ENCODE measurements at regions not wholly inside any gene's neighbourhood (a gene's known extent, or its start where the extent isn't known, plus 50 kb on each side); places are given as distances from the start of the nearest gene placed in this dataset.
"Not testable (repeated sequence)": the region's sequence is repeated elsewhere in the genome, so short reads cannot be mapped to it uniquely, and the experiment has no call there.

DNA sequence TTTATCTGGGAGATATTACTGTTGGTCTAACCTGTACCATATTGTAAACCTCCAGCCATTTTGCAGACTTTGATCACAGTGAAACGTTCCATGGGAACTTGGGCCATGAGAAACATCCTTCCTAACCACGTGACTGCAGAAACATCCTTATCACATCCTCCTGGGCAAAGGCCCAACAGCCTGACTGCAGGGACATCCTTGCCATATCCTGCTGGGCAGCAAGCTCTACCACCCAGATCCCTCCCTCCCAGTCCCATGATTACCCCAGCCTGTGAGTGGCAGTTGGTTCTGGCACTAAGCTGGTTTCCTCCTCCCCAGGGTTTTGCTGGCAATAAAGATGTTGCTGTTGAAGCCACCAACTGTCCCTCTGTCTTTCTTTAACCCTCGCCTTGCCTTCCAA, 201.2 kb downstream of the POTEC start:
- H3K9me3 ChIP-seq (ENCODE audit: control insufficient read depth in 3 of 3, low read length in 3 of 3); H3K27ac ChIP-seq (ENCODE audit: low read depth, low read length); H3K9ac ChIP-seq (ENCODE audit: low read depth in 1 of 3, low read length in 3 of 3); H3K36me3 ChIP-seq (ENCODE audit: control insufficient read depth in 3 of 3, insufficient read depth in 3 of 3, low read length in 3 of 3); H3K4me3 ChIP-seq (ENCODE audit: low read length in 3 of 3); H3K4me1 ChIP-seq (ENCODE audit: control insufficient read depth in 3 of 3, insufficient read depth in 3 of 3, low read length in 3 of 3); H3K27me3 ChIP-seq (ENCODE audit: control insufficient read depth in 3 of 3, insufficient read depth in 3 of 3, low read length in 3 of 3): not testable (repeated sequence)

DNA sequence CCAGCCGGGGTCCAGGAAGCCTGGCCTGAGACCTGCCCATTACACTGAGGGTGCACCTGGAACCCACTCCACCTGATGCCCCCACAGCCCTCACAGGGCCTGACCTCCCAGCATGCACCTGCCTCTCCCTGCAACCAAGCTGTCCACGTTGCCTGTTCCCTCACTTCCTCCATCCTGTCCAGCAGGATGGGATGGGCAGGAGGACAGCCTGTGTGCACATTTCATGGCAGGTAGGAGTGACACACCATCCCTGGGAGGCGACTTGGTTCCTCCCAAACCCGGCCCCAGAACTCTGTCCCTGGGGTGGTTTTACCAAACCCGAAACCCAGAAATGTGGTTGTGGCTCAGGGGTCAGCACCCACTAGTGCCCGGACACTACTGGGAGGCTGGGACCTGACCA, 203.8 kb upstream of the ZNF519 start:
- H3K4me1 ChIP-seq (ENCODE audit: control insufficient read depth in 3 of 3, insufficient read depth in 3 of 3, low read length in 3 of 3); H3K27me3 ChIP-seq (ENCODE audit: control insufficient read depth in 3 of 3, insufficient read depth in 3 of 3, low read length in 3 of 3); H3K27ac ChIP-seq (ENCODE audit: low read depth, low read length); H3K36me3 ChIP-seq (ENCODE audit: control insufficient read depth in 3 of 3, insufficient read depth in 3 of 3, low read length in 3 of 3); H3K4me3 ChIP-seq (ENCODE audit: low read length in 3 of 3); H3K9ac ChIP-seq (ENCODE audit: low read depth in 1 of 3, low read length in 3 of 3); H3K9me3 ChIP-seq (ENCODE audit: control insufficient read depth in 3 of 3, low read length in 3 of 3): not testable (repeated sequence)

DNA sequence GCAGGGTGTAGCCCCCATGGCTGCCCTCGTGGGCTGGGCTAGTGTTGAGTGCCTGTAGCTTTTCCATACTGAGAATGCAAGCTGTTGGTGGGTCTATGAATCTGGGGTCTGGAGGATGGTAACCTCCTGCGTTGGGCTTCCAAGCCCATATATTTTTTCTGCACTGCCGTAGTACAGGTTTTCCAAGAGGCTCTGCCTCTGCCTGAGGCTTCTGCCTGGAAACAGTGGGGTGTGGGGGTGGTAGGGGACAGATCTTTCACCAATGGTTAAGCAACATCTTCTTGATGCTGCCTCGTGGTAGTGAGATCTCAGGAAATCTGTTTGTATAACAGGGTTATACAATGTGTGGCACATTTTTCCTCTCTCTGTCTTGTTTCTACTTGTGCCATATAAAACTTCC, 189.0 kb upstream of the ZNF519 start:
- H3K27me3 ChIP-seq (ENCODE audit: control insufficient read depth in 3 of 3, insufficient read depth in 3 of 3, low read length in 3 of 3); H3K36me3 ChIP-seq (ENCODE audit: control insufficient read depth in 3 of 3, insufficient read depth in 3 of 3, low read length in 3 of 3); H3K4me1 ChIP-seq (ENCODE audit: control insufficient read depth in 3 of 3, insufficient read depth in 3 of 3, low read length in 3 of 3); H3K27ac ChIP-seq (ENCODE audit: low read depth, low read length); H3K9me3 ChIP-seq (ENCODE audit: control insufficient read depth in 3 of 3, low read length in 3 of 3); H3K9ac ChIP-seq (ENCODE audit: low read depth in 1 of 3, low read length in 3 of 3); H3K4me3 ChIP-seq (ENCODE audit: low read length in 3 of 3): not testable (repeated sequence)

DNA sequence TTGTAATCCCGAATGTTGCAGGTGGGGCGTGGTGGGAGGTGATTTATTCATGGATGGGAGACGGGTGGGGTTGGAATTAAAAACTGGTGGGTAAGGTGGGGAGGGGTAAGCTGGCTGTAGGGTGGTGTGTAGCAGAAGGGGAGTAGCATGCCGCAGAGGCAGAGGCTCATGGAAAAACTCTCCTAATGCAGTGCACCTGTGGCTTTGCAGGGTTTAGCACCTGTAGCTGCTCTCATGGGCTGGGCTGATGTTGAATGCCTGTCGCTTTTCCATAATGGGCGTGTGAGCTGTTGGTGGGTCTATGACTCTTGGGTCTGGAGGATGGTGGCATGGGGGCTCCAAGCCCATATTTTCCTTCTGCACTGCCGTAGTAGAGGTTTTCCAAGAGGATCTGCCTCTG, 169.0 kb upstream of the ZNF519 start:
- H3K27me3 ChIP-seq (ENCODE audit: control insufficient read depth in 3 of 3, insufficient read depth in 3 of 3, low read length in 3 of 3); H3K36me3 ChIP-seq (ENCODE audit: control insufficient read depth in 3 of 3, insufficient read depth in 3 of 3, low read length in 3 of 3); H3K4me3 ChIP-seq (ENCODE audit: low read length in 3 of 3); H3K9ac ChIP-seq (ENCODE audit: low read depth in 1 of 3, low read length in 3 of 3); H3K9me3 ChIP-seq (ENCODE audit: control insufficient read depth in 3 of 3, low read length in 3 of 3); H3K27ac ChIP-seq (ENCODE audit: low read depth, low read length); H3K4me1 ChIP-seq (ENCODE audit: control insufficient read depth in 3 of 3, insufficient read depth in 3 of 3, low read length in 3 of 3): not testable (repeated sequence)

DNA sequence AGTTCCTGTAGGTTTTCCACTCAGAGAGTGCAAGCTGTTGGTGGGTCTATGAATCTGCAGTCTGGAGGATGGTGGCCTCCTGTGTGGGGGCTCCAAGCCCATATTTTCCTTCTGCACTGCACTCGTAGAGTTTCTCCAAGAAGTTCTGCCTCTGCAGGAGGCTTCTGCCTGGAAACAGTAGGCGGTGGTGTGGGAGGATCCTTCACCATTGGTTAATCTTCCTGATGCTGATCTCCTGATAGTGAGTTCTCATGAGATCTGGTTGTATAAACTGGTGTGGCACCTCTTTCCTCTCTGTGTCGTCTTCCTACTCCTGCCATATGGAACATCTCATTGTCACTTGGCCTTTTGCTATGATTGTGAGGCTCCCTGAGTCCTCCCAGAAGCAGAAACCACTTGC, 162.8 kb upstream of the ZNF519 start:
- H3K4me3 ChIP-seq (ENCODE audit: low read length in 3 of 3); H3K27me3 ChIP-seq (ENCODE audit: control insufficient read depth in 3 of 3, insufficient read depth in 3 of 3, low read length in 3 of 3); H3K9ac ChIP-seq (ENCODE audit: low read depth in 1 of 3, low read length in 3 of 3); H3K36me3 ChIP-seq (ENCODE audit: control insufficient read depth in 3 of 3, insufficient read depth in 3 of 3, low read length in 3 of 3); H3K4me1 ChIP-seq (ENCODE audit: control insufficient read depth in 3 of 3, insufficient read depth in 3 of 3, low read length in 3 of 3); H3K27ac ChIP-seq (ENCODE audit: low read depth, low read length); H3K9me3 ChIP-seq (ENCODE audit: control insufficient read depth in 3 of 3, low read length in 3 of 3): not testable (repeated sequence)

DNA sequence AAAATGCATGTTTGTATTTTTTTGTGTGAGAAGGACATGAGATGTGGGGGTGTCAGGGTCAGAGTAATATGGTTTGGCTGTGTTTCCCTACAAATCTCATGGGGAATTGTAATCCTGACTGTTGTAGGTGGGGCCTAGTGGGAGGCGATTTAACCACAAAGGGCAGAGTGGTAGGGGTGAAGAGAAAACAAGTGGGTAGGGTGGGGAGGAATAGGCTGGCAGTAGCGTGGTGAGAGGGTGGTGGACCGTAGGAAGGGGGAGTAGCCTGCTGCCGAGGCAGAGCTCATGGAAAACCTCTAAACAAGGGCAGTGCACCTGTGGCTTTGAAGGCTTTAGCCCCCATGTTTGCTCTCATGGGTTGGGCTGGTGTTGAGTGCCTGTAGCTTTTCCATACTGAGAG, 152.8 kb upstream of the ZNF519 start:
- Histone ChIP-seq H3K4me3 (ENCODE audit: low read length in 3 of 3) (no peak overlapping the region), H3K9me3 (ENCODE audit: control insufficient read depth in 3 of 3, low read length in 3 of 3) (no peaks in the 10 kb centered on the region), H3K4me1 (ENCODE audit: control insufficient read depth in 3 of 3, insufficient read depth in 3 of 3, low read length in 3 of 3) (no peaks in the 10 kb centered on the region), H3K9ac (ENCODE audit: low read depth in 1 of 3, low read length in 3 of 3) (no peak overlapping the region), H3K27ac (ENCODE audit: low read depth, low read length) (no peak overlapping the region), H3K36me3 (ENCODE audit: control insufficient read depth in 3 of 3, insufficient read depth in 3 of 3, low read length in 3 of 3) (no peaks in the 10 kb centered on the region), H3K27me3 (ENCODE audit: control insufficient read depth in 3 of 3, insufficient read depth in 3 of 3, low read length in 3 of 3) (no peaks in the 10 kb centered on the region)

DNA sequence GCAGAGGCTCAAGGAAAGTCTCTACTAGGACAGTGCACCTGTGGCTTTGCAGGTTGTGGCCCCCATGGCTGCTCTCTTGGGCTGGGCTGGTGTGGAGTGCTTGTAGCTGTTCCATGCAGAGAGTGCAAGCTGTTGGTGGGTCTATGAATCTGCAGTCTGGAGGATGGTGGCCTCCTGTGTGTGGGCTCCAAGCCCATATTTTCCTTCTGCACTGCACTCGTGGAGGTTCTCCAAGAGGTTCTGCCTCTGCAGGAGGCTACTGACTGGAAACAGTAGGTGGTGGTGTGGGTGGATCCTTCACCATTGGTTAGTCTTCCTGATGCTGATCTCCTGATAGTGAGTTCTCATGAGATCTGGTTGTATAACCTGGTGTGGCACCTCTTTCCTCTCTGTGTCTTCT, 143.2 kb upstream of the ZNF519 start:
- H3K27me3 ChIP-seq (ENCODE audit: control insufficient read depth in 3 of 3, insufficient read depth in 3 of 3, low read length in 3 of 3); H3K9me3 ChIP-seq (ENCODE audit: control insufficient read depth in 3 of 3, low read length in 3 of 3); H3K4me1 ChIP-seq (ENCODE audit: control insufficient read depth in 3 of 3, insufficient read depth in 3 of 3, low read length in 3 of 3); H3K4me3 ChIP-seq (ENCODE audit: low read length in 3 of 3); H3K27ac ChIP-seq (ENCODE audit: low read depth, low read length); H3K9ac ChIP-seq (ENCODE audit: low read depth in 1 of 3, low read length in 3 of 3); H3K36me3 ChIP-seq (ENCODE audit: control insufficient read depth in 3 of 3, insufficient read depth in 3 of 3, low read length in 3 of 3): not testable (repeated sequence)

DNA sequence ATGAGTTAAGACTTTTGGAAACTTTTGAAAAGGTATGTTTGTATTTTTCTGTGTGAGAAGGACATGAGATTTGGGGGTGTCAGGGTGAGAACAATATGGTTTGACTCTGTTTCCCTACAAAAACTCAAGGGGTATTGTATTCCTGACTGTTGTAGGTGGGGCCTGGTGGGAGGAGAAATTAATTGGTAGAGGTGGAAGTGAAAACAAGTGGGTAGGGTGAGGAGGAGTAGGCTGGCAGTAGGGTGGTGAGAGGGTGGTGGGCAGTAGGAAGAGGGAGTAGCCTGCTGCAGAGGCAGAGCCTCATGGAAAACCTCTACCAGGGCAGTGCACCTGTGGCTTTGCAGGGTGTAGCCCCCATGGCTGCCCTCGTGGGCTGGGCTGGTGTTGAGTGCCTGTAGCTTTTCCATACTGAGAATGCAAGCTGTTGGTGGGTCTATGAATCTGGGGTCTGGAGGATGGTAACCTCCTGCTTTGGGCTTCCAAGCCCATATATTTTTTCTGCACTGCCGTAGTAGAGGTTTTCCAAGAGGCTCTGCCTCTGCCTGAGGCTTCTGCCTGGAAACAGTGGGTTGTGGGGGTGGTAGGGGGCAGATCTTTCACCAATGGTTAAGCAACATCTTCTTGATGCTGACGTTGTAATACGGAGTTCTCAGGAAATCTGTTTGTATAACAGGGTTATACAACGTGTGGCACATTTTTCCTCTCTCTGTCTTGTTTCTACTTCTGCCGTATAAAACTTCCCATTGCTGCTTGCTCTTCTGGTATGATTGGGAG, 133.6 kb upstream of the ZNF519 start:
- not testable (repeated sequence) for H3K27me3 ChIP-seq (ENCODE audit: control insufficient read depth in 3 of 3, insufficient read depth in 3 of 3, low read length in 3 of 3); H3K4me1 ChIP-seq (ENCODE audit: control insufficient read depth in 3 of 3, insufficient read depth in 3 of 3, low read length in 3 of 3); H3K9me3 ChIP-seq (ENCODE audit: control insufficient read depth in 3 of 3, low read length in 3 of 3); H3K4me3 ChIP-seq (ENCODE audit: low read length in 3 of 3); H3K9ac ChIP-seq (ENCODE audit: low read depth in 1 of 3, low read length in 3 of 3); H3K36me3 ChIP-seq (ENCODE audit: control insufficient read depth in 3 of 3, insufficient read depth in 3 of 3, low read length in 3 of 3); H3K27ac ChIP-seq (ENCODE audit: low read depth, low read length)

DNA sequence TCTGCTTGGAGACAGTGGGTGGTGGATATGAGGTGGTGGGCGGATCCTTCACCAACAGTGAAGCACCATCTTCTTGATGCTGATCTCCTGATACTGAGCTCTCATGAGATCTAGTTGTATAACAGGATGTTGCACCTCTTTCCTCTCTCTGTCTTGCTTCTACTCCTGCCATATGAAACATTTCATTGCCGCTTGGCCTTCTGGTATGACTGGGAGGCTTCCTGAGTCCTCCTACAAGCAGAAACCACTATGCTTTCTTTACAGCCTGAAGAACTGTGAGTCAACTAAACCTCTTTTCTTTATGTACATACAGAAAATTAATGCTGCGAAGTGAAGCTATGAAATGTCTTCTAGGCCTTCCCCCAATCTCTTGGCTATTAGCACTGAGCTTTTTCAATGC, 130.6 kb upstream of the ZNF519 start:
- H3K4me3 ChIP-seq (ENCODE audit: low read length in 3 of 3); H3K9ac ChIP-seq (ENCODE audit: low read depth in 1 of 3, low read length in 3 of 3); H3K27ac ChIP-seq (ENCODE audit: low read depth, low read length); H3K4me1 ChIP-seq (ENCODE audit: control insufficient read depth in 3 of 3, insufficient read depth in 3 of 3, low read length in 3 of 3); H3K9me3 ChIP-seq (ENCODE audit: control insufficient read depth in 3 of 3, low read length in 3 of 3); H3K36me3 ChIP-seq (ENCODE audit: control insufficient read depth in 3 of 3, insufficient read depth in 3 of 3, low read length in 3 of 3); H3K27me3 ChIP-seq (ENCODE audit: control insufficient read depth in 3 of 3, insufficient read depth in 3 of 3, low read length in 3 of 3): not testable (repeated sequence)

DNA sequence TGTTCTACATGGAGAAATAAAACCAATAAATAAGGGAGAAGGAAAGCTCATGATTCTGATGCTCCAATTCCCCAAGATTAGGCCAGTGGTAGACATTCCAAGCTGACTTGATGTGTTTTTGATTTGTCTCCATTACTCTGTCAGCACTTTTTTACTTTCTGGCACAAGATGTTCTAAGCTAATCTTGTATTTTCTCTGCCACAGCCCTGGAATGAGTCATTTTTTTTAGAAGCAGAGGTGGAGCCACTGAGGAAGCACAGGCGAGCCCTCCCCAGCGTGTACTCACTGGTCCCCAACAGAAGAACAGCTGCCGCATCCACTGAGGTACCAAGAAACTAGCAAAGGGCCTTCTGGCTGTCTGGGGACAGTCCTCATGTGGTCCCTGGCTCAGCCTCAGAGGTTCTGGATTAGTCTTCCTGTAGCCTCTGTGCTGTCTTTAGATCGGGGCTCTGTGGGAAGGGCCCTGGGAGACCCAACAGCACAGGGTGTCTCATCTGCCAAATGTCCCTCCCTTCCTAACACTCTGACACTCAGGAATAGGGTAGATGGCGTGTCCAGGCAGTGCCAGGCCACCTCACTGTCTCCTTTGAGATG, 117.9 kb upstream of the ZNF519 start:
- not testable (repeated sequence) for H3K9me3 ChIP-seq (ENCODE audit: control insufficient read depth in 3 of 3, low read length in 3 of 3); H3K4me1 ChIP-seq (ENCODE audit: control insufficient read depth in 3 of 3, insufficient read depth in 3 of 3, low read length in 3 of 3); H3K4me3 ChIP-seq (ENCODE audit: low read length in 3 of 3); H3K27ac ChIP-seq (ENCODE audit: low read depth, low read length); H3K27me3 ChIP-seq (ENCODE audit: control insufficient read depth in 3 of 3, insufficient read depth in 3 of 3, low read length in 3 of 3); H3K36me3 ChIP-seq (ENCODE audit: control insufficient read depth in 3 of 3, insufficient read depth in 3 of 3, low read length in 3 of 3); H3K9ac ChIP-seq (ENCODE audit: low read depth in 1 of 3, low read length in 3 of 3)

Measured in skeletal muscle tissue (tissue), 3 donors.